Ovary (tissue), 3 donors: ENCODE measurements at regions not wholly inside any gene's neighbourhood (a gene's known extent, or its start where the extent isn't known, plus 50 kb on each side); places are given as distances from the start of the nearest gene placed in this dataset.

Experiments used
- CTCF ChIP-seq, 3 donors: fragments of 450-650 bp in 2 of 3; fragments of 200-600 bp in 1 of 3; IDR thresholded peaks; one replicate each; pipeline versions ENCODE4 v1.5.1 to v1.8.0; 2016 to 2022; ENCODE audit warnings: antibody characterized with exemption in 3 of 3, mild to moderate bottlenecking in 1 of 3
- EP300 ChIP-seq: sonication (generic); formaldehyde crosslinking; IDR thresholded peaks from one replicate; pipeline ENCODE4 v1.6.1; 2017; ENCODE audit warnings: antibody characterized with exemption
- POLR2A ChIP-seq: fragments of 450-650 bp; IDR thresholded peaks from one replicate; pipeline ENCODE4 v1.6.1; 2017; ENCODE audit warnings: antibody characterized with exemption, mild to moderate bottlenecking, moderate library complexity
- donor health status: DM: no; HTN: no; CAD: no.

- no peak for TF ChIP-seq POLR2A
- no peak for TF ChIP-seq CTCF (IDR thresholded peaks at IDR 0.05)
- TF ChIP-seq EP300: no peak
These were observed 126.8 kb upstream of the TNR start for GRCh38 chr1:175870217-175870616.
